Smooth muscle cell (in vitro differentiated cells): ENCODE measurements at regions not wholly inside any gene's neighbourhood (a gene's known extent, or its start where the extent isn't known, plus 50 kb on each side); places are given as distances from the start of the nearest gene placed in this dataset.
"Not testable (repeated sequence)": the region's sequence is repeated elsewhere in the genome, so short reads cannot be mapped to it uniquely, and the experiment has no call there.

Source experiments
- DNase-seq: peaks from one replicate; lab custom pipeline; 2025; ENCODE audit not compliant: unreplicated experiment; lab: John Stamatoyannopoulos, UW
- H2AFZ ChIP-seq: fragments of 200-600 bp; sonication (generic); 2 replicates; pipeline ENCODE4 v1.6.0; 2016; ENCODE audit warnings: antibody characterized with exemption, low read depth, mild to moderate bottlenecking
- H3F3A ChIP-seq: fragments of 200-600 bp; sonication (generic); 2 replicates; pipeline ENCODE4 v1.6.0; 2017; ENCODE audit warnings: antibody characterized with exemption, low read depth
- H3K27ac ChIP-seq: fragments of 200-600 bp; sonication (generic); 2 replicates; pipeline ENCODE4 v1.5.1; 2016; ENCODE audit warnings: low read depth, mild to moderate bottlenecking
- H3K27me3 ChIP-seq: fragments of 200-600 bp; sonication (generic); 2 replicates; pipeline ENCODE4 v1.6.1; 2016; ENCODE audit warnings: low read depth, mild to moderate bottlenecking
- H3K36me3 ChIP-seq: fragments of 200-600 bp; sonication (generic); 2 replicates; pipeline ENCODE4 v1.5.1; 2016; ENCODE audit warnings: low read depth
- H3K4me1 ChIP-seq: fragments of 200-600 bp; sonication (generic); 2 replicates; pipeline ENCODE4 v1.5.1; 2016; ENCODE audit warnings: low read depth
- H3K4me2 ChIP-seq: fragments of 200-600 bp; sonication (generic); 2 replicates; pipeline ENCODE4 v1.6.0; 2016; ENCODE audit warnings: mild to moderate bottlenecking
- H3K4me3 ChIP-seq: fragments of 200-600 bp; sonication (generic); 2 replicates; pipeline ENCODE4 v1.5.1; 2016; ENCODE audit warnings: mild to moderate bottlenecking
- H3K79me2 ChIP-seq: fragments of 200-600 bp; sonication (generic); 2 replicates; pipeline ENCODE4 v1.6.0; 2016; ENCODE audit warnings: low read depth, mild to moderate bottlenecking
- H3K9ac ChIP-seq: fragments of 200-600 bp; sonication (generic); 2 replicates; pipeline ENCODE4 v1.6.0; 2016; ENCODE audit warnings: low read depth
- H3K9me3 ChIP-seq: fragments of 200-600 bp; sonication (generic); replicated peaks from 2 replicates; pipeline ENCODE4 v1.5.1; 2016; ENCODE audit warnings: low read depth
- H4K20me1 ChIP-seq: fragments of 200-600 bp; sonication (generic); 2 replicates; pipeline ENCODE4 v1.6.0; 2016; ENCODE audit warnings: low read depth
- CTCF ChIP-seq: fragments of 200-600 bp; sonication (generic); IDR thresholded peaks from 2 replicates; pipeline ENCODE4 v1.5.1; 2017; ENCODE audit warnings: borderline replicate concordance, mild to moderate bottlenecking, antibody characterized with exemption; ENCODE audit not compliant: insufficient read depth, poor library complexity, severe bottlenecking
- WGBS: methylation state at CpG from one replicate; pipeline ENCODE4 v1.1.7; 2016; ENCODE audit warnings: low lambda C conversion rate; 5-methylcytosine and 5-hydroxymethylcytosine counted together

GRCh38 chr2:78814331-78814986 is 211.0 kb upstream of the REG3G start:
- H4K20me1 ChIP-seq = no peaks in the 10 kb centered on the region
- H3K9ac ChIP-seq = no peak overlapping the region
- no peaks in the 10 kb centered on the region for H3K79me2 ChIP-seq
- no peaks in the 10 kb centered on the region for H3K27me3 ChIP-seq
- H3K9me3 ChIP-seq = no peaks in the 10 kb centered on the region
- H3K4me1 ChIP-seq = no peaks in the 10 kb centered on the region
- 80% methylated on average over 12 of the region's 12 CpGs for WGBS
- H3K36me3 ChIP-seq = no peaks in the 10 kb centered on the region
- TF ChIP-seq CTCF = no peak
- H3K4me3 ChIP-seq = no peak overlapping the region
- no peak overlapping the region for H2AFZ ChIP-seq
- no peak overlapping the region for H3K4me2 ChIP-seq
- no peaks in the 10 kb centered on the region for H3F3A ChIP-seq
- DNase-seq = no peak
- H3K27ac ChIP-seq = no peak overlapping the region

GRCh38 chr2:78817430-78817829 is 208.1 kb upstream of the REG3G start:
- DNase-seq = no peak
- H3K4me3 ChIP-seq = no peak overlapping the region
- no peak overlapping the region for H3K27ac ChIP-seq
- no peaks in the 10 kb centered on the region for H3K27me3 ChIP-seq
- H3K4me1 ChIP-seq = no peaks in the 10 kb centered on the region
- H3K4me2 ChIP-seq = no peak overlapping the region
- no peaks in the 10 kb centered on the region for H4K20me1 ChIP-seq
- no peak overlapping the region for H3K9ac ChIP-seq
- H2AFZ ChIP-seq = no peak overlapping the region
- no peaks in the 10 kb centered on the region for H3K79me2 ChIP-seq
- H3F3A ChIP-seq = no peaks in the 10 kb centered on the region
- 88% methylated on average over 4 of the region's 4 CpGs for WGBS
- no peaks in the 10 kb centered on the region for H3K9me3 ChIP-seq
- no peak for TF ChIP-seq CTCF
- H3K36me3 ChIP-seq = no peaks in the 10 kb centered on the region

DNA sequence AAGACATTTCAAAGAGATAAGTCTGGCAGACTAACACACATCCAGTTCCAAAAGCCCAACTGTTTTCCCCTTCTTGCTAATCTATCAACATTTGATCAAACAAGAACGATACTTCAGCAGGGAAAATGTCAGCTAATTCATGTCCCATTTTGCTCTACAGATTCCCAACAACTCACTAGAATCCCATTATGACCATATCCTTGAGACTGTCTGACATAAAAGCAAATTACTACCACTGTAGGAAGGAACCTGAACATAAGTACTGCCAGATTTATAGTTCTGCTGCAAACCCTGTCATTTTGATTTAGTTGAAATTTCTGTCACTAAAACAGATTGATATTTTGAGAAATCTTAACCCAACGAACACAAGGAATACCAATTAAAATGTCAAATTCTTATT is 193.0 kb upstream of the REG3G start:
- no peak for TF ChIP-seq CTCF
- no peaks in the 10 kb centered on the region for H3K27me3 ChIP-seq
- H3K9me3 ChIP-seq = no peaks in the 10 kb centered on the region
- H3K36me3 ChIP-seq = no peaks in the 10 kb centered on the region
- H3K4me3 ChIP-seq = no peak overlapping the region
- 86% methylated on average over 2 of the region's 2 CpGs for WGBS
- no peaks in the 10 kb centered on the region for H3K4me1 ChIP-seq
- H3K79me2 ChIP-seq = no peaks in the 10 kb centered on the region
- H2AFZ ChIP-seq = peak overlapping the region; percentile 17
- H4K20me1 ChIP-seq = no peaks in the 10 kb centered on the region
- H3K9ac ChIP-seq = no peak overlapping the region
- H3K4me2 ChIP-seq = no peak overlapping the region
- no peak for DNase-seq
- no peaks in the 10 kb centered on the region for H3F3A ChIP-seq
- no peak overlapping the region for H3K27ac ChIP-seq

- H3K79me2 ChIP-seq = no peaks in the 10 kb centered on the region
- DNase-seq = no peak
- H3K27ac ChIP-seq = no peak overlapping the region
- H4K20me1 ChIP-seq = no peaks in the 10 kb centered on the region
- H3K27me3 ChIP-seq = no peaks in the 10 kb centered on the region
- H2AFZ ChIP-seq = peak overlapping the region; percentile 80
- 9% methylated on average over 3 of the region's 3 CpGs for whole genome bisulfite sequencing
- peaks cover 9% of the 10 kb centered on the region for H3K4me1 ChIP-seq
- no peaks in the 10 kb centered on the region for H3K9me3 ChIP-seq
- no peaks in the 10 kb centered on the region for H3F3A ChIP-seq
- H3K36me3 ChIP-seq = no peaks in the 10 kb centered on the region
- TF ChIP-seq CTCF = no peak
- H3K9ac ChIP-seq = no peak overlapping the region
- H3K4me2 ChIP-seq = no peak overlapping the region
- H3K4me3 ChIP-seq = no peak overlapping the region
Measured at GRCh38 chr2:78839259-78839658, 186.2 kb upstream of the REG3G start.

GRCh38 chr2:78840311-78840710 is 185.2 kb upstream of the REG3G start:
- not testable (repeated sequence) for H4K20me1 ChIP-seq, H3K9me3 ChIP-seq, H3K4me2 ChIP-seq, DNase-seq, H3K79me2 ChIP-seq, H3K4me1 ChIP-seq, H2AFZ ChIP-seq, H3K36me3 ChIP-seq, H3K4me3 ChIP-seq, H3K27me3 ChIP-seq, H3K9ac ChIP-seq, H3K27ac ChIP-seq, H3F3A ChIP-seq
- 94% methylated on average over 10 of the region's 10 CpGs for WGBS
